Astrocyte (in vitro differentiated cells and primary cell): ENCODE measurements at regions not wholly inside any gene's neighbourhood (a gene's known extent, or its start where the extent isn't known, plus 50 kb on each side); places are given as distances from the start of the nearest gene placed in this dataset.

ENCODE experiments used
- EZH2 ChIP-seq: IDR thresholded peaks from 2 replicates; pipeline ENCODE4 v1.6.1; 2012; ENCODE audit warnings: mild to moderate bottlenecking, low read length, inconsistent platforms; ENCODE audit not compliant: insufficient read depth
- TF ChIP-seq, protein P1 (sequence below): IDR thresholded peaks from 2 replicates; pipeline ENCODE4 v1.5.1; 2011; ENCODE audit warnings: low read depth, mild to moderate bottlenecking, inconsistent platforms, low read length, moderate library complexity; ENCODE audit not compliant: insufficient read depth

DNA sequence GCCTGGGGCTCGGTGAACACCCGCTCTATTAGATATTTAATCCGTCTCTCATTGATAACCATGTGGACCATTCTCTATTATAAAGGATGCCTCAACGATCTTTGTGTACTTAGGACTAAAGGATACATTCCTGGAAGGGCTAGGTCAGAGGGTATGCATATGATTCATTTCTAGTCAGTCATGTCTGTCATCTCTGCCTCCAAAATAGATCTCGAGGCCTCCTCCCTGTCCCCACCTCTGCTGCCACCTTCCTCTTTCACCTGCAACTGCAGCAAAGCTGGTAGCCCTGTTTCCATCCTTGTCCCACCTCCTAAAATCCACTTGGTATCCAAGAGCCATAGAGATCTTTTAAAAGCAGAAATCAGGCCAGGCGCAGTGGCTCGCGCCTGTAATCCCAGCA, 121.5 kb downstream of the KATNIP start:
- TF ChIP-seq, protein P1, sequence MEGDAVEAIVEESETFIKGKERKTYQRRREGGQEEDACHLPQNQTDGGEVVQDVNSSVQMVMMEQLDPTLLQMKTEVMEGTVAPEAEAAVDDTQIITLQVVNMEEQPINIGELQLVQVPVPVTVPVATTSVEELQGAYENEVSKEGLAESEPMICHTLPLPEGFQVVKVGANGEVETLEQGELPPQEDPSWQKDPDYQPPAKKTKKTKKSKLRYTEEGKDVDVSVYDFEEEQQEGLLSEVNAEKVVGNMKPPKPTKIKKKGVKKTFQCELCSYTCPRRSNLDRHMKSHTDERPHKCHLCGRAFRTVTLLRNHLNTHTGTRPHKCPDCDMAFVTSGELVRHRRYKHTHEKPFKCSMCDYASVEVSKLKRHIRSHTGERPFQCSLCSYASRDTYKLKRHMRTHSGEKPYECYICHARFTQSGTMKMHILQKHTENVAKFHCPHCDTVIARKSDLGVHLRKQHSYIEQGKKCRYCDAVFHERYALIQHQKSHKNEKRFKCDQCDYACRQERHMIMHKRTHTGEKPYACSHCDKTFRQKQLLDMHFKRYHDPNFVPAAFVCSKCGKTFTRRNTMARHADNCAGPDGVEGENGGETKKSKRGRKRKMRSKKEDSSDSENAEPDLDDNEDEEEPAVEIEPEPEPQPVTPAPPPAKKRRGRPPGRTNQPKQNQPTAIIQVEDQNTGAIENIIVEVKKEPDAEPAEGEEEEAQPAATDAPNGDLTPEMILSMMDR = no peak
- TF ChIP-seq EZH2 = no peak
